ENCODE measurements at regions not wholly inside any gene's neighbourhood (a gene's known extent, or its start where the extent isn't known, plus 50 kb on each side); places are given as distances from the start of the nearest gene placed in this dataset.

DNA sequence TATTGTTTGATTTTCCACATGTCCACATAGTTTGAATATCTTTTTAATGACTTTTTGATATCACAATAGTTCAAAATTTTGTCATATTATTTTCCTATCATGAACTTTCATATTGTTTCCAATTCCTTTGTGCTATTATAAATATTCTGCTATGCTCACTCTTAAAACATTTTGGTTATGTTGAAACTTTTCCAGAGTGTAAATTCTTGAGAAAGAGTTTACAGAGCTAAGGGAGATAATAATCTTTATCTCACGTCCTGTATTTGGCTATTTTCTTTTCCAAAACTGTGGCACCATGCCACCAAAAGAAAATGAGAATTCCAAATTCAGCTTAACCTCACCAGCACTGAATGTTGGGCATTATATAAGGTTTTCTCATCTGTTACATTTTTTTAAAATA, 210.9 kb downstream of the TFAP2B start:
- Histone ChIP-seq H3K36me3 (ENCODE audit: insufficient read depth, low read length) (no peaks in the 10 kb centered on the region), H2AFZ (ENCODE audit: low read depth, low read length) (no peak overlapping the region), H3K79me2 (ENCODE audit: insufficient read depth, low read length) (no peaks in the 10 kb centered on the region), H3K4me3 (ENCODE audit: insufficient read depth, low read depth, low read length) (no peak overlapping the region), H3K9ac (ENCODE audit: low read length) (no peak overlapping the region), H4K20me1 (ENCODE audit: insufficient read depth, low read length) (no peaks in the 10 kb centered on the region), H3K9me3 (ENCODE audit: insufficient read depth, low read depth, low read length) (no peaks in the 10 kb centered on the region), H3K4me1 (ENCODE audit: insufficient read depth, low read length) (peaks cover 4% of the 10 kb centered on the region), H3K4me2 (ENCODE audit: low read length) (no peak overlapping the region), H3K27me3 (ENCODE audit: insufficient read depth, low read length) (no peaks in the 10 kb centered on the region), H3K27ac (ENCODE audit: low read depth, low read length) (no peak overlapping the region)
- no peaks in the 10 kb centered on the region for H3K36me3 Mint-ChIP-seq (ENCODE audit: low read depth, unreplicated experiment)
- peaks cover 17% of the 10 kb centered on the region for H3K4me1 Mint-ChIP-seq (ENCODE audit: low read depth, unreplicated experiment)
- H3K4me3 Mint-ChIP-seq (ENCODE audit: unreplicated experiment): no peak overlapping the region
- DNase-seq (ENCODE audit: low read depth): peak; percentile 39
- peaks cover under 1% of the 10 kb centered on the region for H3K27me3 Mint-ChIP-seq (ENCODE audit: low read depth, unreplicated experiment)
- no peak for FAIRE-seq
- no peak for TF ChIP-seq EZH2 (IDR thresholded peaks at IDR 0.05; ENCODE audit: insufficient read depth, low read length)
- no peak for TF ChIP-seq CTCF (IDR thresholded peaks at IDR 0.05; ENCODE audit: insufficient read depth, low read depth, low read length)
- H3K9me3 Mint-ChIP-seq (ENCODE audit: unreplicated experiment): no peaks in the 10 kb centered on the region
- H3K27ac Mint-ChIP-seq (ENCODE audit: unreplicated experiment): no peak overlapping the region

- Mint-ChIP-seq H3K27me3 (ENCODE audit: low read depth, unreplicated experiment) (peaks cover 6% of the 10 kb centered on the region), H3K27ac (ENCODE audit: unreplicated experiment) (no peak overlapping the region), H3K4me3 (ENCODE audit: unreplicated experiment) (no peak overlapping the region), H3K9me3 (ENCODE audit: unreplicated experiment) (no peaks in the 10 kb centered on the region), H3K4me1 (ENCODE audit: low read depth, unreplicated experiment) (peaks cover 12% of the 10 kb centered on the region), H3K36me3 (ENCODE audit: low read depth, unreplicated experiment) (no peaks in the 10 kb centered on the region)
- H3K36me3 ChIP-seq (ENCODE audit: insufficient read depth, low read length): no peaks in the 10 kb centered on the region
- H3K9me3 ChIP-seq (ENCODE audit: insufficient read depth, low read depth, low read length): no peaks in the 10 kb centered on the region
- H3K9ac ChIP-seq (ENCODE audit: low read length): no peak overlapping the region
- H3K4me2 ChIP-seq (ENCODE audit: low read length): no peak overlapping the region
- no peaks in the 10 kb centered on the region for H3K4me1 ChIP-seq (ENCODE audit: insufficient read depth, low read length)
- no peaks in the 10 kb centered on the region for H4K20me1 ChIP-seq (ENCODE audit: insufficient read depth, low read length)
- DNase-seq (ENCODE audit: low read depth) (no peak), FAIRE-seq (no peak)
- H3K27me3 ChIP-seq (ENCODE audit: insufficient read depth, low read length): no peaks in the 10 kb centered on the region
- H3K27ac ChIP-seq (ENCODE audit: low read depth, low read length): no peak overlapping the region
- TF ChIP-seq EZH2 (IDR thresholded peaks at IDR 0.05; ENCODE audit: insufficient read depth, low read length): no peak
- no peak for TF ChIP-seq CTCF (IDR thresholded peaks at IDR 0.05; ENCODE audit: insufficient read depth, low read depth, low read length)
- no peak overlapping the region for H3K4me3 ChIP-seq (ENCODE audit: insufficient read depth, low read depth, low read length)
- no peak overlapping the region for H2AFZ ChIP-seq (ENCODE audit: low read depth, low read length)
- no peaks in the 10 kb centered on the region for H3K79me2 ChIP-seq (ENCODE audit: insufficient read depth, low read length)
Observed at GRCh38 chr6:51045548-51045947, 226.9 kb downstream of the TFAP2B start.

GRCh38 chr6:51049288-51049982, 230.8 kb downstream of the TFAP2B start:
- H3K36me3 Mint-ChIP-seq (ENCODE audit: low read depth, unreplicated experiment): no peaks in the 10 kb centered on the region
- Histone ChIP-seq H2AFZ (ENCODE audit: low read depth, low read length) (no peak overlapping the region), H4K20me1 (ENCODE audit: insufficient read depth, low read length) (no peaks in the 10 kb centered on the region), H3K27me3 (ENCODE audit: insufficient read depth, low read length) (no peaks in the 10 kb centered on the region), H3K36me3 (ENCODE audit: insufficient read depth, low read length) (no peaks in the 10 kb centered on the region), H3K79me2 (ENCODE audit: insufficient read depth, low read length) (no peaks in the 10 kb centered on the region), H3K27ac (ENCODE audit: low read depth, low read length) (no peak overlapping the region), H3K4me3 (ENCODE audit: insufficient read depth, low read depth, low read length) (no peak overlapping the region), H3K9ac (ENCODE audit: low read length) (no peak overlapping the region), H3K4me2 (ENCODE audit: low read length) (no peak overlapping the region), H3K4me1 (ENCODE audit: insufficient read depth, low read length) (no peaks in the 10 kb centered on the region), H3K9me3 (ENCODE audit: insufficient read depth, low read depth, low read length) (peaks cover 3% of the 10 kb centered on the region)
- FAIRE-seq (no peak), DNase-seq (ENCODE audit: low read depth) (no peak)
- no peak for TF ChIP-seq EZH2 (IDR thresholded peaks at IDR 0.05; ENCODE audit: insufficient read depth, low read length)
- TF ChIP-seq CTCF (IDR thresholded peaks at IDR 0.05; ENCODE audit: insufficient read depth, low read depth, low read length): no peak
- H3K4me3 Mint-ChIP-seq (ENCODE audit: unreplicated experiment): no peak overlapping the region
- peaks cover 4% of the 10 kb centered on the region for H3K9me3 Mint-ChIP-seq (ENCODE audit: unreplicated experiment)
- H3K27me3 Mint-ChIP-seq (ENCODE audit: low read depth, unreplicated experiment): no peaks in the 10 kb centered on the region
- H3K27ac Mint-ChIP-seq (ENCODE audit: unreplicated experiment): peak overlapping the region; percentile 64
- H3K4me1 Mint-ChIP-seq (ENCODE audit: low read depth, unreplicated experiment): peaks cover 14% of the 10 kb centered on the region
